GM21528 (cell line): ENCODE measurements at regions not wholly inside any gene's neighbourhood (a gene's known extent, or its start where the extent isn't known, plus 50 kb on each side); places are given as distances from the start of the nearest gene placed in this dataset.
"Not testable (repeated sequence)": the region's sequence is repeated elsewhere in the genome, so short reads cannot be mapped to it uniquely, and the experiment has no call there.

ENCODE experiments used
- ATAC-seq: cut with Tn5 transposase; IDR thresholded peaks from one replicate; pipeline ENCODE4 v1.9.1; 2021; ENCODE audit warnings: mild to moderate bottlenecking, moderate library complexity; ENCODE audit not compliant: unreplicated experiment, low FRiP score

DNA sequence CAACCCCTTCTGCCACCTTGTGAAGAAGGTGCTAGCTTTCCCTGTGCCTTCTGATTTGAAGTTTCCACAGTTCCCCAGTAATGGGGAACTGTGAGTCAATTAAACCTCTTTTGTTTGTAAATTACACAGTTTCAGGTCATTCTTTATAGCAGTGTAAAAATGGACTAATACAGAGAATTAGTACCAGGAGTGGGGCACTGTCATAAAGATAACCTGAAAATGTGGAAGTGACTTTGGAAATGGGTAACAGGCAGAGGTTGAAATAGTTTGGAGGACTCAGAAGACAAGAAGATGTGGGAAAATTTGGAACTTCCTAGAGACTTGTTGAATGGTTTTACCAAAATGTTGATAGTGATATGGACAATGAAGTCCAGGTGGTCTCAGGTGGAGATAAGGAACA, 131.0 kb upstream of the HAND2 start:
- no peak for ATAC-seq

DNA sequence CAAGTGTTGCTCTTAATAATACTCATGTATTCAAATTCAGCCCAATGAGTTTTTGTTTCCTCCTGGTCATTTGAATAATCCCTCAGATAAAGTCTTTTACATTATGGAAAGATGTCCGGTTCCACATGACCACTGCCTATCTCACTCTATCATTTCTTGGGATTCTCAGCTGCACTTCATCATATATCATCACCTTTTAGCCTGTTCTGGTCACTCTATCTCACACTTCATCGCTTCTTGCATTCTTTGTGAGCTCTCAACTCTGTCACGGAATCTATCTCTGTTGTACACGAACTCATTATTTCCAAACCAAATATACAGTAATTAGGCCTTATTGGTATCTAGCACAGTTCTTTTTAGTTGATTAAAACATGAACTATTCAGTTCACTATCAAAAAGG, 126.9 kb upstream of the HAND2 start:
- ATAC-seq = no peak

DNA sequence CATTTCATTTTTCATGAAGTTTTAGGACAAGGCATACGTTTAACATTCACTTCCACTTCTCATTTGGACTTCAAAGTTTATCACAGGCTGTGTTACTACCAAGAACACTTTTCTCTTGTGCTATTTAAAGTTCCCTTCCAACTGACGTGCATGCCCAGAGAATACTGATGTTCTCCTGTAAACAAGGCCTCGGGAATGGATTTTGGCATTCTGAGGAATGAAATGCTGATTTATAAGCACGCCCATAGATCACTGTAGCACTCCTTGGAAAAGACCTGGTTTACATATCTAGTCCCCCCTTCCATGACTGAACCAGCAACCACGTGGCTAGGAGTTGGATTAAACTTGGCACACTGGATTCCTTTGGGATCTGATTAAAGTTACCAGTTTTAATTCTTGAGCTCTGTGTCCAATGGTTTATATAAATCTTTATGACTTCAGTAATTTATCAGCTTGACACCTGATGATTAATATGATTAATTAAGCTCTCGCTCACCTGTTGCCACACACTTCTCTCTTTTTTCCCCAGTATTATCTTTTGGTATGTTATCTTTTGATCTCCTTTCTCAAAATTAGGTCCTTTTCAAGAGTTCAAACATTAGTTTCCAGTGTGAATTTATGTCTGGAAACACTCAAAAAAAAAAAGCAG, 122.4 kb upstream of the HAND2 start:
- no peak for ATAC-seq

DNA sequence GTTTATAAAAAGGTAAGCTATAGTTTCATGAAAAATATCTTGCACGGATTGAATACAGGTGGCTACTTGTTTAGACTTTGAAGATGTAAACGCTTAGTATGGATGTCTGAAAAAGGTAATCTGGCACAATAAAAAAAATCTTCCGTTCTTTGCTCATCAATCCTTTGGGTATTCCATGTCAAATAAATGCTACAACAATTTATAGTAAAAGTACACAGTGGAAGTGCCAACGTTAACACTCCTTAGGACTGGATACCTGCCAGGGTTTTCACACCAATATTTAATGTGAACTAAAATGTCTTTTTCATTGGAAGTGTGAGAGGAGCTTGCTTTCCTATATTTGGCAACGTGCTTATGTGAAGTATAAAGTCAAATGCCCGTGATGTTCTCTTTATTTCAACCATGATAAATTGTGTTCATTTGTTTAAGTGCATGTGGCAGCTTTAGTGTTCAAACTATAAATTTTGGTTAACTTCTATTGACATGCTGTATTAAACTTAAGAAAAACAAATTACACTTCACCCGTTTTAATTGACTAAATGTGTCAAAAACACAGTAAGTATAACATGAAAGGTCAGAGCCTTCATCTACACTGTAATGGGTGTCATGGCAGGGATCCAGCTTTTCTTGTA, 121.7 kb upstream of the HAND2 start:
- no peak for ATAC-seq

DNA sequence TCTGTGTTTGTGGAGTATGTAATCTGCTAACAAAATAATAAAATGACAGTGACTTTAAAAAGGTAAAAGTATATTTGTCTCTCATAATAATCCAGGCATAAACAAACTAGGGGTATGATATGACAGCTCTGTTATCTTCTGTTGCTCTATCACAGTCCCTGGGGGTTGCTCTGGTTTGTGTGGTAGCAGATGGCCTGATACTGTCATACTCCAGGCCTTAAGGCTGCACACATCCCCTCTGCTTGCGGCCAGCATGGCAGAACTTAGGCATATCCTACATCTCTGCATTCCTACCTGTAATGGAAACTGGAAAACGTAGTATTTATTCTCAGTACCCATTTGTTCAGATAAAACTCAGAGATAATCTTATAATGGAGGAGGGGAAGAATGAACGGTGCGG, 117.9 kb upstream of the HAND2 start:
- no peak for ATAC-seq

DNA sequence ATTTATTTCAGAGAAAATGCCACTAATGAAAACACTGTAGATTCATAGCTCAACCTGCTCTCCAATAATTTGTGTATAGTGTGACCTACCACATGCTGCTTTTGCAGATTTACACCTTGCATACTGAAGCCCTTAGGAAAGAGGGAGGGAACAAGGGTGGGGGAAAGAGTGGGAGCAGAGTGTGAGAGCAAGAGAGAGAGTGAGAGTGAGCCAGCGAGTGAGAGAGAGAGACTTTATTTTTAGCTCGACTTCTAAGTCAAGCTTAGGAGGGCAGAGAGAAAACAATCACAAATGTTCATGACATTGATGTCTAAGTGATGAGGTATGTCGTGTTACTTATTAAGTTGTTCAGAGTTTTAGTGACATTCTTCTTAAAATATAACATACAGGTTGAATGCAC, 112.5 kb upstream of the HAND2 start:
- no peak for ATAC-seq

DNA sequence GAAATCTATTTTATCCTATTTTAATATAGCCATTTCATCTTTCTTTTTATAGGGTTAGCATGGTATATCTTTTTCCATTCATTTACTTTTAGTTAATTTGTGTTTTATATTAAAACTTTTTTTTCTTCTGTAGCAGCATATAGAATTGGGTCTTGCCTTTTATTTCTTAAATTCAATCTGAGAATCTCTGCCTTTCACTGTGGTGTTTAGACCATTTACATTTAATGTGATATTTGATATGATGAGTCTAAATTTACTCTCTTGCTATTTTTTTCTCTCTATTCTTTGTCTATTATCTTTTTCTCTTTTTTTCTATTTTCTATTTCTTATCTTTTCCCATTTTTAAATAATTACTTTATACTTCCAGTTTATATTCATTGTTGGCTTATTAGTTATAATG, 105.4 kb upstream of the HAND2 start:
- ATAC-seq = no peak

DNA sequence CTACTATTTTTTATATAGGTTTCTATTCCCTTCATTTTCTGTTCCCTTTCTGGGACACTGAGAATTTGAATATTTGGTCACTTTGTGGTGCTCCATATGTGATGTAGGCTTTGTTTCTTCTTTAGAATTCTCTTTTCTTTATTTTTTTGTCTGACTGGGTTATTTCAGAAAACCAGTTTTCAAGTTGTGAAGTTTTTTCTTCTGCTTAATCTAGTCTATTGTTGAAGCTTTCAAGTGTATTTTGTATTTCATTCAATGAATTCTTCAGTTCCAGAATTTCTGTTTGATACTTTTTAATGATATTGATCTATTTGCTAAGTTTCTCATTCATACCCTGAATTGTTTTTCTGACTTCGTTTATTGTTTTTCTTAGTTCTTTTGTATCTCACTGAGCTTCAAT, 96.2 kb upstream of the HAND2 start:
- no peak for ATAC-seq

DNA sequence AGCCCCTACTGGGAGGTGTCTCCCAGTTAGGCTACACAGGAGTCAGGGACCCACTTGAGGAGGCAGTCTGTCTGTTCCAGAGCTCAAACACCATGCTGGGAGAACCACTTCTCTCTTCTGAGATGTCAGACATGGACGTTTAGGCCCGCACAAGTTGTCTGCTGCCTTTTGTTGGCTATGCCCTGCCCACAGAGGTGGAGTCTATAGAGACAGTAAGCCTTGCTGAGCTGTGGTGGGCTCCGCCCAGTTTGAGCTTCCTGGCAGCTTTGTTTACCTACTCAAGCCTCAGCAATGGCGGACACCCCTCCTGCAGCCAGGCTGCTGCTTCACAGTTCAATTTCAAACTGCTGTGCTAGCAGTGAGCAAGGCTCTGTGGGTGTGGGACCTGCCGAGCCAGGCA, 88.6 kb upstream of the HAND2 start:
- not testable (repeated sequence) for ATAC-seq

DNA sequence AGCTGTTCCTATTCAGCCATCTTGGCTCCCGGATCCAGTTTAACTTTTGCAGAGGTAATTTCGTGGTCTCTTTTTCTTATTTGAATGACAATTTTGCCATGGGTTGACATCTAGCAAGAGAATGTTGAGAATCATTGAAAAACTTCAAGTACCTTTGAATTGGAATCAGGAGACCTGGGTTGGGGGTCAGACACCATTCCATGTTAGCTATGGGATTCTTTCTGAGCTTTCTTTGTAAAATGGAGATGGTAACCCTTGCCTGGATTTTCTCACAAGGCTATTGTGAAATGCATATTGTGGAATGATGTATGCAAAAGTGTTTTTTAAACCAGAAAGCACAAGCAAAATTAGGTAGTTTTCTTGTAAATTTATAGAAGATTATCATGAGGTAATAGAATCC, 79.1 kb upstream of the HAND2 start:
- no peak for ATAC-seq

DNA sequence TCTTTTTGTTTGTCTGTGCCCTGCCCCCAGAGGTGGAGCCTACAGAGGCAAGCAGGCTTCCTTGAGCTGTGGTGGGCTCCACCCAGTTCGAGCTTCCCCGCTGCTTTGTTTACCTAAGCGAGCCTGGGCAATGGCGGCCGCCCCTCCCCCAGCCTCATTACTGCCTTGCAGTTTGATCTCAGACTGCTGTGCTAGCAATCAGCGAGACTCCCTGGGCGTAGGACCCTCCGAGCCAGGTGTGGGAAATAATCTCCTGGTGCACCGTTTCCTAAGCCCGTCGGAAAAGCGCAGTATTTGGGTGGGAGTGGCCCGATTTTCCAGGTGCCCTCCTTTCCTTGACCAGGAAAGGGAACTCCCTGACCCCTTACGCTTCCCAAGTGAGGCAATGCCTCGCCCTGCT, 78.6 kb upstream of the HAND2 start:
- ATAC-seq = not testable (repeated sequence)

DNA sequence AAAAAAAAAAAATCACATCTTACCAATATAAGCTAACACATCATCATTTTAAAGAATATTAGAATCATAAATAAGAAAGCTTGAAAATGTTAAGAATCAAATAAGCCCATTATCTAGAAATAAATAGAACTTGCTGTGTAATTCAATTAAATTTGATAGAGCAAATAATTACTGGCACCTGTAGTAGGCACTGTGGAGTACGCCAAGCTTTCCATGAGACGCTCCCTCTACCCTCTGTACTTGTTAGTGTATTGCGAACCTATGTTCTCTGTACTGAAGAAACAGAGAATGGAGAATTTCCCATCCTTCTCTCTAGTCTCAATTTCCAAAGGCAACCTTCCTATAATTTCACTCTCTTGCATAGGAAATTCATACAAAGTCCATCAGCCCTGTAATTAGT, 61.7 kb upstream of the HAND2 start:
- ATAC-seq = no peak

DNA sequence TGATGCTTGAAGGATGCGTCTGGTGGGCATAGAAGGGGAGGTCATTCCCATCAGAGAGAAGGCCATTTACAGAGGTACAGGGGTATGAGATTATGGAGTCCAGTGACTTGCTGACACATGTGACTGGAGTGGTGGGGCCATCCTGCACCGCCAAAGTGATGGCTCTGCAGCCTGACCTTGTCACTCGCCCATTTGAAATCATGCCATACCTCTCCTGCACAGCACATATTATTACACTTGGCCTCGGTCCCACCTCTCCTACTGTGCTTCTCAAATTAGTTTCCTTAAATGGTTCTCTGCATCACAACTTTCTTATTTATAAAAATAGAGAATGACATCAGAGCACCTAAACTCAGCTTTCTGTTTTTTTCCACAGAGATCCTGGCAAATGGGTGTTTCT, 60.7 kb upstream of the HAND2 start:
- no peak for ATAC-seq

DNA sequence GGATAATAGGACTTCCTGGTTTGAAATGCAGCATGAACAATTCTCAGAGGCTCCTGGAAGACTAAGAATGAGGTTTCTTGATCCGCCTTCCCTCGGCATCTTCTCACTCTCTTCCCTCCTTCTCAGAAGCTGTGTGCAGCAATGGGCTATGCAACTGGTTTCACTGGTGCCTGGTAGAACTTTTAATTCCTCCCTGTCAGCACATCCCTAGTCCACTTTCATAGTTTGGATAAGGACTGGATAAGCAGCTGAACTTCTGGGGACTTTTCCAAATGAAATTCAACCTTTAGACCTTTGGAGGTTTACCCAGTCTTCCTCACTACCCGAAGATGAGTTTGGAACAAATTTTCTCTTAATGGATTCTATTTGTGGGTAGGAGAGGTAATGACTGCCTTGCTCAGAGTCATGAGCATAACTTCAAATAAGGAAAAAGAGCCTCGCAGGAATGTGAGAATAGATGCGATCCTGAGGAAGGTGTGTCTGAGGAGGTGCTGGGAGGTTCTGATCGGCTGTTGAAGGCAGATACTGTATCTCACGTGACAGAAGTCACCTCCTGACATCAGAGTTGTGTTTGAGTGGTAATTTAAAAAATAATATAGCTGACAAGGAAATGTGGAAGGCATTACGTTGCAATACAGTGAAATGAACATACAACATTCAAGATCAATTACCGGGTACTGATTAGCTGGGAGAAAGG, 56.0 kb upstream of the HAND2 start:
- no peak for ATAC-seq

DNA sequence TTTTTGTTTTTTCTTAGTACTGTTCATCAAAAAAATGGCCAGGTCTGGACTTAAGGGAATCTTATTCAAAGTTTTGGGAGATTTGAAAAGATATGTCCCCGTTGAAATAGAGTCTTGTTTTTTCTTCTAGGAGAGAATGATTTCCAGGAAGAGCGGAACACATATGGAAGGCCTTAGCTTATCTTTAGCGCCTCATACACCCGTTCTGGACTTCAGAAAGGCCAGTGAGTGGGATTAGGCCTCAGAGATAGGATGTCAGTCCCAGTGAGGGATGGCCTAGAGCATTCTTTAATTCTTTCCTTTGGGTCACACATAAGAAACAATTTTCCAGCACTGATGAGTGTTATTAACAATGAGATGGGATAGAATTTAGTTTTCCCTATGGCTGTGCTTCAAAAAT, 54.5 kb upstream of the HAND2 start:
- ATAC-seq = no peak
